SK-N-SH treated with all-trans-retinoic acid at 6 μM for 48 hours (cell line): ENCODE measurements at regions not wholly inside any gene's neighbourhood (a gene's known extent, or its start where the extent isn't known, plus 50 kb on each side); places are given as distances from the start of the nearest gene placed in this dataset.

Experiments used
- OSR1 ChIP-seq: fragments of 250-450 bp; sonication (Bioruptor Pico); IDR thresholded peaks from 2 replicates; pipeline ENCODE4 v1.8.0; 2022; ENCODE audit warnings: moderate library complexity, mild to moderate bottlenecking, inconsistent platforms
- TCF4 ChIP-seq: fragments of 250-450 bp; sonication (Bioruptor Pico); IDR thresholded peaks from 2 replicates; pipeline ENCODE4 v1.8.0; 2021; ENCODE audit warnings: mild to moderate bottlenecking, moderate library complexity, borderline replicate concordance
- TSHZ2 ChIP-seq: fragments of 250-450 bp; sonication (Bioruptor Pico); IDR thresholded peaks from 2 replicates; pipeline ENCODE4 v1.5.0; 2020; ENCODE audit warnings: mild to moderate bottlenecking, moderate library complexity
- ZFP30 ChIP-seq: fragments of 450-650 bp; formaldehyde crosslinking; IDR thresholded peaks from 2 replicates; pipeline ENCODE4 v1.5.0; 2022; ENCODE audit warnings: mild to moderate bottlenecking, moderate library complexity

GRCh38 chr10:20954519-20954918 is 57.4 kb upstream of the NEBL start:
- TF ChIP-seq TCF4 (CRISPR knock-in tag) = no peak
- TF ChIP-seq ZFP30 = no peak
- TF ChIP-seq OSR1 = no peak
- TF ChIP-seq TSHZ2 = no peak
